ENCODE measurements at regions not wholly inside any gene's neighbourhood (a gene's known extent, or its start where the extent isn't known, plus 50 kb on each side); places are given as distances from the start of the nearest gene placed in this dataset.

DNA sequence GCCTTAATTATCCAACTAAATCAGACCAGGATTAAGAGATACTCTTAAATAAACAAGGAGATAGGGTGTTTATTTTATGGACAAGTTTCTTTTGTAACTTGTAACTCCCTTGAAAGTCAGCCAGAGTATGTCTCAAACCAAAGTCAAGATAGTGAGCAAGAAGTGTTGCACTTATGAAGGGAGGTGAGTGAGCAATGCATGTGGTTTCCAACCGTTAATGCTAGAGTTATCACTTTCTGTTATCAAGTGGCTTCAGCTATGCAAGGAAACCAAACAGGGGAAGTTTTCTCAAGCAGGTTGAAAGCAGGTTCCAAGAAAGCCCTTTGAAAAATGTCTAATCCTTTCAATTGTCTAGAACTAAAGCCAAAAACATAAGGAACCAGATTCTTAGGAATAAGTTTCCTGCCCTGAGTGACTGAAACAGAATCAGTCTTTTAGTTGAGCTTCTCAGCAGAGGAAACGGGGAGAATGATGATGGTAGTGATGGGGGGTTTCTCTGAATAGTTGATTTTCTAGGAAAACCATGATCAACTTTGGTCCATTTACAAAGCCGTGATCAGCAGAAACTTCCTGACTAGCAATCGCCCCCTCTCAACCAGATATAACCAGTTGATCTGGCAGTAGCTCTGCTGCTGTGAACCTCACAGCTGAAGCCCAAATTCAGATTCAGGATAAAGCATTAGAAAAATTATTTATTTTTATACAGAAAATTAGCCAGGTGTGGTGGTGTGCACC, 128.4 kb downstream of the DAD1 start (continued):
- TF ChIP-seq PHF8 (CRISPR knock-in tag; IDR thresholded peaks at IDR 0.05) (no peak), NBN (conservative IDR thresholded peaks at IDR 0.05) (no peak), RBM39 (IDR thresholded peaks at IDR 0.05; ENCODE audit: low read depth, low read length, poor library complexity, severe bottlenecking) (no peak), NR2C2 (CRISPR knock-in tag; IDR thresholded peaks at IDR 0.05; ENCODE audit: borderline replicate concordance) (no peak), EZH2 (conservative IDR thresholded peaks at IDR 0.05; ENCODE audit: low read depth, low read length) (no peak), POLR2A (IDR thresholded peaks at IDR 0.05; ENCODE audit: insufficient read depth in 1 of 2, low read depth in 2 of 2, low read length in 2 of 2) (no peak)
- TF ChIP-seq, protein P1, sequence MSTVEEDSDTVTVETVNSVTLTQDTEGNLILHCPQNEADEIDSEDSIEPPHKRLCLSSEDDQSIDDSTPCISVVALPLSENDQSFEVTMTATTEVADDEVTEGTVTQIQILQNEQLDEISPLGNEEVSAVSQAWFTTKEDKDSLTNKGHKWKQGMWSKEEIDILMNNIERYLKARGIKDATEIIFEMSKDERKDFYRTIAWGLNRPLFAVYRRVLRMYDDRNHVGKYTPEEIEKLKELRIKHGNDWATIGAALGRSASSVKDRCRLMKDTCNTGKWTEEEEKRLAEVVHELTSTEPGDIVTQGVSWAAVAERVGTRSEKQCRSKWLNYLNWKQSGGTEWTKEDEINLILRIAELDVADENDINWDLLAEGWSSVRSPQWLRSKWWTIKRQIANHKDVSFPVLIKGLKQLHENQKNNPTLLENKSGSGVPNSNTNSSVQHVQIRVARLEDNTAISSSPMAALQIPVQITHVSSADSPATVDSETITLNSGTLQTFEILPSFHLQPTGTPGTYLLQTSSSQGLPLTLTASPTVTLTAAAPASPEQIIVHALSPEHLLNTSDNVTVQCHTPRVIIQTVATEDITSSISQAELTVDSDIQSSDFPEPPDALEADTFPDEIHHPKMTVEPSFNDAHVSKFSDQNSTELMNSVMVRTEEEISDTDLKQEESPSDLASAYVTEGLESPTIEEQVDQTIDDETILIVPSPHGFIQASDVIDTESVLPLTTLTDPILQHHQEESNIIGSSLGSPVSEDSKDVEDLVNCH (CRISPR knock-in tag; IDR thresholded peaks at IDR 0.05), result no peak

DNA sequence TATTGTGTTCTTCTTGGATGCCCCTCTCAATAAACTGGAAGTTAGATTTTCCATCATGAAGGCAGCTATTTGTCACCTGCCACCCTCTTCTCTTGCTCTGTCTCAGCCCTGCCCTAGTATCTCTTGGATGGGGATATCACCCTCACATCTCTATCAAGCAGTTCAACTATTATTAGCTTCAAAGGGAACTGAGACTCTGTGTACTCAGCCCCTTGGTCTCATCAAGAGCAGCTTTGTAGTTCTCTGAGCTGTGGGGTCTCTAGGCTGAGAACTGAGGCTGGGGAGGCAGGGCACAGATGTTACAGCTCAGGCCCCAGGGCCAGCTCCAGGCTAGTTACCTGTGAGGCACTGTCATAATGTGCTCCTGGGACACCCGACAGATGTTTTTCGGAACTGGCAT, 130.3 kb downstream of the DAD1 start:
- Histone ChIP-seq H3K9ac (ENCODE audit: insufficient read depth, low read depth, low read length) (no peak overlapping the region), H2AFZ (ENCODE audit: low read length) (no peak overlapping the region), H3K4me1 (ENCODE audit: insufficient read depth, low read length) (peaks cover 12% of the 10 kb centered on the region), H3K9me3 (ENCODE audit: low read length) (no peaks in the 10 kb centered on the region), H3K27ac (ENCODE audit: extremely low read length, insufficient read depth, low read length) (no peak overlapping the region), H4K20me1 (ENCODE audit: insufficient read depth, low read length) (no peaks in the 10 kb centered on the region), H3K27me3 (ENCODE audit: control insufficient read depth in 1 of 2, insufficient read depth in 2 of 2, low read length in 2 of 2) (peaks cover 0 to under 1% of the 10 kb centered on the region in 2 experiments; a peak in 2 of 5 replicates), H3K4me3 (replicated peaks in 1 of 3; ENCODE audit: insufficient read depth in 1 of 3, low read depth in 2 of 3, low read length in 3 of 3) (no peak overlapping the region), H3K79me2 (ENCODE audit: insufficient read depth, low read length) (no peaks in the 10 kb centered on the region), H3K4me2 (ENCODE audit: low read depth, low read length) (no peak overlapping the region), H3K36me3 (replicated peaks in 1 of 2; ENCODE audit: control insufficient read depth in 1 of 2, insufficient read depth in 2 of 2, low read length in 2 of 2) (no peaks in the 10 kb centered on the region)
- ChIA-PET CTCF (ENCODE audit: low intra/inter-chr PET ratio, low total read pairs) (no interaction called here), POLR2A (no interaction called here)
- FAIRE-seq (no peak), DNase-seq (ENCODE audit: low spot score) (no peak), ATAC-seq (no peak)
- BruUV-seq (replicated peaks), result no TSS peak
- intact Hi-C loops (cut with micrococcal nuclease; ENCODE audit: unreplicated experiment), result no loop called here
- WGBS (ENCODE audit: low lambda C conversion rate), result 32% methylated on average over 2 of the region's 2 CpGs
- in situ Hi-C loops (cut with HindIII; ENCODE audit: extremely low pct_ligation_motif_present, low pct_unique_long_range_greater_than_20kb), result no loop called here
- TF ChIP-seq, protein P2, sequence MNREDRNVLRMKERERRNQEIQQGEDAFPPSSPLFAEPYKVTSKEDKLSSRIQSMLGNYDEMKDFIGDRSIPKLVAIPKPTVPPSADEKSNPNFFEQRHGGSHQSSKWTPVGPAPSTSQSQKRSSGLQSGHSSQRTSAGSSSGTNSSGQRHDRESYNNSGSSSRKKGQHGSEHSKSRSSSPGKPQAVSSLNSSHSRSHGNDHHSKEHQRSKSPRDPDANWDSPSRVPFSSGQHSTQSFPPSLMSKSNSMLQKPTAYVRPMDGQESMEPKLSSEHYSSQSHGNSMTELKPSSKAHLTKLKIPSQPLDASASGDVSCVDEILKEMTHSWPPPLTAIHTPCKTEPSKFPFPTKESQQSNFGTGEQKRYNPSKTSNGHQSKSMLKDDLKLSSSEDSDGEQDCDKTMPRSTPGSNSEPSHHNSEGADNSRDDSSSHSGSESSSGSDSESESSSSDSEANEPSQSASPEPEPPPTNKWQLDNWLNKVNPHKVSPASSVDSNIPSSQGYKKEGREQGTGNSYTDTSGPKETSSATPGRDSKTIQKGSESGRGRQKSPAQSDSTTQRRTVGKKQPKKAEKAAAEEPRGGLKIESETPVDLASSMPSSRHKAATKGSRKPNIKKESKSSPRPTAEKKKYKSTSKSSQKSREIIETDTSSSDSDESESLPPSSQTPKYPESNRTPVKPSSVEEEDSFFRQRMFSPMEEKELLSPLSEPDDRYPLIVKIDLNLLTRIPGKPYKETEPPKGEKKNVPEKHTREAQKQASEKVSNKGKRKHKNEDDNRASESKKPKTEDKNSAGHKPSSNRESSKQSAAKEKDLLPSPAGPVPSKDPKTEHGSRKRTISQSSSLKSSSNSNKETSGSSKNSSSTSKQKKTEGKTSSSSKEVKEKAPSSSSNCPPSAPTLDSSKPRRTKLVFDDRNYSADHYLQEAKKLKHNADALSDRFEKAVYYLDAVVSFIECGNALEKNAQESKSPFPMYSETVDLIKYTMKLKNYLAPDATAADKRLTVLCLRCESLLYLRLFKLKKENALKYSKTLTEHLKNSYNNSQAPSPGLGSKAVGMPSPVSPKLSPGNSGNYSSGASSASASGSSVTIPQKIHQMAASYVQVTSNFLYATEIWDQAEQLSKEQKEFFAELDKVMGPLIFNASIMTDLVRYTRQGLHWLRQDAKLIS (CRISPR knock-in tag; IDR thresholded peaks at IDR 0.05), result no peak
- TF ChIP-seq USF2 (IDR thresholded peaks at IDR 0.05; ENCODE audit: low read depth, low read length) (no peak), USF2 (CRISPR knock-in tag; IDR thresholded peaks at IDR 0.05; ENCODE audit: borderline replicate concordance) (no peak), HOMEZ (CRISPR knock-in tag; IDR thresholded peaks at IDR 0.05; ENCODE audit: low read depth) (no peak), ZNF20 (CRISPR knock-in tag; IDR thresholded peaks at IDR 0.05) (no peak), CC2D1A (CRISPR knock-in tag; IDR thresholded peaks at IDR 0.05) (no peak), THYN1 (CRISPR knock-in tag; IDR thresholded peaks at IDR 0.05; ENCODE audit: borderline replicate concordance, low read depth) (no peak)

Data from HepG2 (cell line).